NCI-H2196 (cell line): ENCODE measurements at regions not wholly inside any gene's neighbourhood (a gene's known extent, or its start where the extent isn't known, plus 50 kb on each side); places are given as distances from the start of the nearest gene placed in this dataset.
A peak's percentile ranks its signal among the peaks of the same experiment; 100 is the strongest.

Experiments used
- DNase-seq: peaks from one replicate; lab custom pipeline; 2025; ENCODE audit not compliant: unreplicated experiment; lab: John Stamatoyannopoulos, UW

DNA sequence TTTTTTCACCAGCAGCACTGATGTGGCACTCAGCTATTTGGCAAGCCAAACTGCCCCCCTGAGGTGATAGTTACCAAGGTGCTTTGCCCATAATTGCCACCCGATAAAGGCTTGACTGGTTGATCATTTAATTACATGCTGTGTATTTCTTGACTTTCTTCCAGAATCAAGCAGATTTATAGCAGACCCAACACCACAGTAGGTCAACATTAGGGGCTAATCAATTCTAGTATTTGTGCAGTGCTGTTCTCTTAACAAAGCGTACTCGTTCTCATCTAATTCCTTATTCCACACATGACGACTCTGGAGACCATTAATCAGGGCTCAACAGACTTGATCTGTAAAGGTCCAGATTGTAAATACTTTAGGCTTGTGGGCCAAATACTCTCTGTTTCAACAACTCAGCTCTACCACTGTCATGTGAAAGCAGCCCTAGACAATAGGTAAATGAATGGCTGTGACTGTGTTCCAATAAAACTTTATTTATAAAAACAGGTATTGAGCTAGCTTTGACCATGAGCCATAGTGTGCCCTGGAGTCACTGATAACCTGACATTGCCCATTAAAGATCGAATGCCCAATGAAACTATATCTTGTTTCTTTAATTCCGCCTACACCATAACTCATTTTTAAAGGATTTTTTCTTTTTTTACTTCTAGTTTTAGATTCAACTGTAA is 119.1 kb upstream of the TMC3 start:
- no peak for DNase-seq

GRCh38 chr15:81492331-81492968 is 118.4 kb upstream of the TMC3 start:
- peak; percentile 49 for DNase-seq

- DNase-seq = no peak
Measured at GRCh38 chr15:81491414-81492096, 117.5 kb upstream of the TMC3 start.

- no peak for DNase-seq
Measured at GRCh38 chr15:81485806-81486205, 111.8 kb upstream of the TMC3 start.

GRCh38 chr15:81484086-81484955 is 110.3 kb upstream of the TMC3 start:
- no peak for DNase-seq

DNA sequence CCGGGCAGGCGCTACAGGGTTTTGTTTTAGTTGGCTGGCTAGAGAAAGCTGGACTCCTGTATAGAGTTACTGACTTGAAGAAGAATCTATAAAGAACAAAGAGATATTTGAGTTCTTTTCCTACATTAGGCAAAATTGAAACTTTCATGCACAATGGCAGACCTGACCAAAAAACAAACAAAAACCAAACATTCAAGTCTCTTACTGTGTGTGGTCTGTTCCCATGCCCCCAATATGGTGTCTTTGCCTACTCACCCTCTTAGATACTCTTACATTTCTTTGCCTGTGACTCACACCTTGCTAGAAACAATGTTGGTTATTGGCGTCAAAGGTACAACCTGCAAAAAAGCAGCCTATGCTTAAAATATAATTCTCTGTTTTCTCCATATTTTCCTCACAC is 109.5 kb upstream of the TMC3 start:
- no peak for DNase-seq

GRCh38 chr15:81481346-81481745 is 107.3 kb upstream of the TMC3 start:
- no peak for DNase-seq

DNA sequence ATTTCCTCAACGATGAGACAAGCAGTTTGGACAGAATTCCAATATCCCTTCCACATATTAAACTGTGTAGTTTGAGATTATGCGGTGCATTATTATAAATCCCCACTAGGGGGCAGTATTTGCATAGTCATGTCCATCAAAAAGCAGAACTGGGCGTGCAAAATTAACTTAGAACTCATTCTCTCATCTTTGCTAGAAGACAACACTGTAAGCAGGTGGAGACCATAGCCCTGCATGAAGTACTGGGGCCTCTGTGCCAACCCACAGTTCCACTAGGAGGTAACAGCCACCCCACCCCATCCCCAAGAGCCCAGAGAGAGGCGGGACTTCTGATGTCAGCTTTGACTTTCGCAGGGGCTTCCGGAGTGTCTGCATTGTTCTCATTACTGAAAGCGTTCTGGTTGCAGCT is 106.6 kb upstream of the TMC3 start:
- DNase-seq = peak; percentile 57

DNA sequence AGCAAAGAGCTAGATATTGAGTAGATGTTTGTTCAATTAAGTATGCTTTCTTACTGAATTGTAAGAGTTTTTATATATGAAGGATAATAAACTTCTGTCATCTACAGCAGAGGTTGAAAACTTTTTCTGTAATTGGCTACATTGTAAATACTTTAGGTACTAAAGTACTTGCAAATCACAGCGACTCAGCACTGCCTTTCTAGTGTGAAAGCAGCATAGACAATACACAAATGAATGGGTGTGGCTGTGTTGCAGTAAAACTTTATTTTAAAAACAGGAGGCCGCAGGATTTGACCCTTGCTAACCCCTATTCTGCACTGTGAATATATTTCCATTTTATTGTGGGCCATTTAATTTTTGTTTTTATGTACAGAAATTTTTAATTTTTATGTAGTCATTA is 104.3 kb upstream of the TMC3 start:
- DNase-seq = no peak

DNA sequence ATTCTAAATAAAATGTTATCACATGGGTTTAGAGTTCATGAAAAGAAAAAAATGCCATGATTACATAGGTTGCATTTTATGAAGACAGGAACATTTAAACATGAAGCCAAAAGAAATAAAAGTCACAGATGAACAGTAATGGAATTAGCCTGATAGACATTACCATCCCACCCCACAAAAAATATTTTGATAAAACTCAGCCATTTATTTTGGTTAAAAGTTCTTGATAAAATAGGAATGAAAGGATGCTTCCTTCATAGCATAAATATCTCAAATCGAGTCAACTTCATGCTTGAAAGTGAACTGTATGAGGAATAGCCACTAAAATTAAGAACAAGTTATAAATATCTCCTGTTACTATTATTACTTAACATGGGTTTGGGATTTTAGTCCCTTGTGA is 101.9 kb upstream of the TMC3 start:
- DNase-seq = no peak

DNA sequence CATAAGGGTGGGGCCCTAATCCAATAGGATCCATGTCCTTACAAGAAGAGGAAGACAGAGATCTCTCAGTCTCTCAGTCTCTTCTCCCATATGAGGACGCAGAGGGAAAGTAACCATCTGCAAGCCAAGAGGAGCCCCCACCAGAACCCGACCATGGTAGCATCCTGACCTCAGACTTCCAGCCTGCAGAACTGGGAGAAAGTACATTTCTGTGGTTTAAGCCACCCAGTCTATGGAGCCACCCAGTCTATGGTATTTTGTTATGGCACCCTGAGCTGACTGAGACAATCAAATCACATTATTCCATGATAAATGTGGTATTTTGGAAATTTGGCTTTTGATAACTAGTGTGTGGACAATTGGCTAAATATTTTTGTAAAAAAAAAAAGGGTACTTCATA is 101.5 kb upstream of the TMC3 start:
- DNase-seq = no peak

DNA sequence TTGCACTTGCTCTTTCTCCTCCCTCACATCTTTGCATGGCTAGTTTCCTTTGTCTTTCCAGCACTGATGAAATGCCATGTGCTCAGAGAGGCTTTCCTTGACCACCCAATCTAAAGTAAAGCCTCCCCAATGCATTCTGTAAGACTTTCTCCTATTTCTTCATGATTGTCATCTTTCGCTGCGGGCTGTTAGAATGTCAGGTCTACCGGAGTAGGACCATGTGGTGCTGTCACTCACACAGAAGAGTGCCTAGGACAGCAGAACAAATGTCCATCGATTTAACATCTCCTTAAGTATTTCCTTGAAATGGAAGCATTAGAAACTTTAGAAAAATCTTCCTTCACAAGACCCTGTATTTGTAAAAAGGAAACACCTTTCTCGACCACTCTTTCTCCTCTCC is 99.9 kb upstream of the TMC3 start:
- DNase-seq = no peak

DNA sequence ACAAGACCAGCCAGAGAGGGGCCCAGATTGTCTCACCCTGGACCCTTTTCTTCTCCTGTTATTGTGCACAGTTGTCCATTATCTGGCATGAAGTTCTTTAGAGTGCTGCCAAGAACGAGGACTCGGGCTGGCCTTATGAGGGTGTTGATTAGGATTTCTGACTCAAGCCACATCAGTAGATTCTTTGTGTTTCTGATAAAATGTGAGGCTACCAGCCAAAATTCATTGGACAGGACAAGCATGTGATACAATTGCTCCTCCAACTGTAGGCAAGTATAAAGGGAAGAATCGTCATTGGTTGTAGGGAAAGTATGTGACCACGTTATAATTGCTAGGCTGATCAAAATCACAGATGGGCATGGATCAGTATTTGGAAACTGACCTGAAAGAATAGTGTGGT is 99.2 kb upstream of the TMC3 start:
- no peak for DNase-seq

DNA sequence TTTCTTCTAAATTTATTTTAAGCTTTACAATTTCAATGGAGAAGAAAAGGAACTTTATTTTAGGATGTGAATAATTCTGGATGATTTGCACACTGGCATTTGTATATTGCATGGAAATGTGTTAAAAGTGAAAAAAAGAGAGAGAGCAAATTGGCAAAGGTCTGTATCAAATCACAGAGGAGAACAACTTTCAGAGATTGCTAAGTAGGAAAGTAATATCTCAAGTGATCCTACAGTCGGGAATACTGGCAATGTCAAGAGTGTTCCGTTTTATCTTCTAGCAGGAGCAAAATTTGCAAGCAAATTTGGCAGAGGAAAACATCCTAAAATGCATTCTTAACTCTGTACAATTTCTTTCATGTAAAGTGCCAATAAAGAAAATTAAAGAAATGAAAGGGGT is 97.1 kb upstream of the TMC3 start:
- no peak for DNase-seq

GRCh38 chr15:81469154-81469553 is 95.1 kb upstream of the TMC3 start:
- no peak for DNase-seq

DNA sequence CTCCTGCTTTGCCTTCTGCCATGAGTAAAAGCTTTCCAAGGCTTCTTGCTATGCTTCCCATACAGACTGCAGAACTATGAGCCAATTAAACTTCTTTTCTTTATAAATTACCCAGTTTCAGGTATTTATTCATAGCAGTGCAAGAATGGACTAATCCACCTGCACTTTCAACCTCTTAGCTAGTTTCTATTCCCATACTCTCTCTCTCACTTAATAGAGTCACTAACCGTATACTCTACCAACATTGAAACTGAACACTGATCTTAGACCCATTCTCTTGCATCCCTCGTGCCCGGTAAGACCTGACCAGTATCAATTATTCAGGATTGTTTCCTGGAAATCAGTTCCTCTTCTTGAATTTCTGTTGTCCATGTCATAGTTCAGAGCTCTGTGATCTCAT is 92.7 kb upstream of the TMC3 start:
- DNase-seq = no peak

DNA sequence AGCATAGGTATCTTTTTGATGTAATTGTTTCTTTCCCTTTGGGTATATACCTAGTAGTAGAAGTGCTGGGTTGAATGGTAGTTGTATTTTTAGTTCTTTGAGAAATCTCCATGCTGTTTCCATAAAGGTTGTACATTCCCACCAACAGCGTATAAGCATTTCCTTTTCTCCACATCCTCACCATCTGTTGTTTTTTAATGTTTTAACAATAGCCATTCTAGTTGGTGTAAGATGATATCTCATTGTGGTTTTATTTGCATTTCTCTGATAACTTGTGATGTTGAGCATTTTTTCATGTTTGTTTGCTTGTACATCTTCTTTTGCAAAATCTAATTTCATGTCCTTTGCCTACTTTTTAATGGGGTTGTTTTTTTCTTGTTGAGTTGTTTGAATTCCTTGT is 80.0 kb upstream of the TMC3 start:
- DNase-seq = no peak

GRCh38 chr15:81450721-81451120 is 76.7 kb upstream of the TMC3 start:
- no peak for DNase-seq

DNA sequence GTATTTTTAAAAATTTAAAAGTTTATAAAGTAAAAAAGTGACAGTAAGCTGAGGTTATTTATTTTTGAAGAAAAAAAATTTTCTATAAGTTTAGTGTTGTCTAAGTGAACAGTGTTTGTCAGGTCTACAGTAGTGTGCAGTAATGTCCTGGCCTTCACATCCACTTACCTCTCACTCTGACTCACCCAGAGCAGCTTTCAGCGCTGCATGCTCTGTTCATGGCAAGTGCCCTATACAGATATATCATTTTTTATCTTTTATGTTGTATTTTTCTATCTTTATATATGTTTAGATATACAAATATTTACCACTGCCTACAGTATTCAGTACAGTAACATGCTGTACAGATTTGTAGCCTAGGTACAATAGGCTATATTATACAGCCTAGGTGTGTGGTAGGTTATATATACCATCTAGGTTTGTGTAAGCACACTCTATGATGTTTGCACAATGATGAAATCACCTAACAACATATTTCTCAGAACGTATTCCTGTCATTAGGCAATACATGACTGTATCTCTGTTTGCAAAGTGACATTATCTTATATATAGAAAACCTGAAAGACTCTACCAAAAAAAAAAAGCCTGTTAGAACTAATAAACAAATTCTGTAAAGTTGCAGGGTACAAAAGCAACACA is 75.9 kb upstream of the TMC3 start:
- DNase-seq = no peak

GRCh38 chr15:81443040-81443820 is 69.2 kb upstream of the TMC3 start:
- no peak for DNase-seq
